HepG2 (cell line): ENCODE measurements at regions not wholly inside any gene's neighbourhood (a gene's known extent, or its start where the extent isn't known, plus 50 kb on each side); places are given as distances from the start of the nearest gene placed in this dataset.

Source experiments
- ATAC-seq: fragments of 200-7000 bp; cut with Tn5 transposase; 3 replicates; pipeline ENCODE4 v1.9.1; 2020; ENCODE audit warnings: mild to moderate bottlenecking, moderate library complexity
- BruUV-seq: library from RNA; stranded (reverse); fragments of 400-500 nt; replicated peaks from 2 replicates; lab custom pipeline; 2021; lab: Mats Ljungman, UMichigan
- CTCF ChIA-PET: fragments of 300-600 bp; formaldehyde crosslinking; extraction: SDS; loops from one replicate; lab custom pipeline; 2021; ENCODE audit warnings: low total read pairs, inconsistent platforms, low intra/inter-chr PET ratio; lab: Yijun Ruan, JAX
- POLR2A ChIA-PET: fragments of 350-600 bp; sonication (Branson Sonifier 250); formaldehyde crosslinking; loops from one replicate; lab custom pipeline; 2020; ENCODE audit warnings: antibody characterized with exemption, inconsistent platforms; lab: Yijun Ruan, JAX
- DNase-seq: peaks from one replicate; pipeline ENCODE4 v3.0.0-alpha.2; 2015; ENCODE audit warnings: low spot score
- FAIRE-seq: peaks from 3 replicates; lab custom pipeline; 2011; peaks lifted over from hg19 to GRCh38; lab: Jason Lieb, UNC
- H2AFZ ChIP-seq: one replicate; pipeline ENCODE4 v1.6.1; 2011; ENCODE audit warnings: low read length, inconsistent platforms
- H3K27ac ChIP-seq: fragments of 300-600 bp; 3 replicates; pipeline ENCODE4 v1.8.0; 2011; ENCODE audit warnings: mixed run types, mild to moderate bottlenecking, mixed read lengths, low read length, inconsistent platforms; ENCODE audit not compliant: insufficient read depth; ENCODE audit errors: extremely low read length
- H3K27me3 ChIP-seq, 2 experiments: fragments of 200-600 bp in 1 of 2; 2 replicates in 1 of 2; 3 replicates in 1 of 2; pipeline versions ENCODE4 v1.6.0 to v1.8.0; 2011; ENCODE audit warnings: low read length in 2 of 2, mild to moderate bottlenecking in 2 of 2, moderate library complexity in 2 of 2, inconsistent platforms in 1 of 2; ENCODE audit not compliant: insufficient read depth in 2 of 2, control insufficient read depth in 1 of 2
- H3K36me3 ChIP-seq, 2 experiments: fragments of 200-600 bp in 1 of 2; replicated peaks in 1 of 2; 2 replicates in 1 of 2; 3 replicates in 1 of 2; pipeline versions ENCODE4 v1.5.1 to v1.8.0; 2011; ENCODE audit warnings: low read length in 2 of 2, inconsistent platforms in 1 of 2; ENCODE audit not compliant: insufficient read depth in 2 of 2, control insufficient read depth in 1 of 2
- H3K4me1 ChIP-seq: 2 replicates; pipeline ENCODE4 v1.5.1; 2012; ENCODE audit warnings: low read length, inconsistent platforms; ENCODE audit not compliant: insufficient read depth
- H3K4me2 ChIP-seq: 2 replicates; pipeline ENCODE4 v1.6.0; 2011; ENCODE audit warnings: low read depth, low read length, inconsistent platforms
- H3K4me3 ChIP-seq, 3 experiments: fragments of 200-600 bp in 1 of 3; sonication (generic), shearing (Covaris generic) in 1 of 3; replicated peaks in 1 of 3; 2 replicates each; pipeline ENCODE4 v1.5.1; 2011 to 2016; ENCODE audit warnings: low read length in 3 of 3, inconsistent platforms in 2 of 3, low read depth in 2 of 3, mild to moderate bottlenecking in 2 of 3, control low read depth in 1 of 3, mixed read lengths in 1 of 3; ENCODE audit not compliant: insufficient read depth in 1 of 3
- H3K79me2 ChIP-seq: one replicate; pipeline ENCODE4 v1.6.1; 2011; ENCODE audit warnings: low read length, inconsistent platforms; ENCODE audit not compliant: insufficient read depth
- H3K9ac ChIP-seq: 2 replicates; pipeline ENCODE4 v1.6.0; 2011; ENCODE audit warnings: mild to moderate bottlenecking, low read depth, low read length, inconsistent platforms; ENCODE audit not compliant: insufficient read depth
- H3K9me3 ChIP-seq: 2 replicates; pipeline ENCODE4 v1.5.1; 2012; ENCODE audit warnings: mild to moderate bottlenecking, low read length
- H4K20me1 ChIP-seq: 2 replicates; pipeline ENCODE4 v1.6.0; 2011; ENCODE audit warnings: inconsistent platforms, mild to moderate bottlenecking, low read length, moderate library complexity; ENCODE audit not compliant: insufficient read depth
- HIC2 ChIP-seq: sonication (generic); formaldehyde crosslinking; IDR thresholded peaks from 2 replicates; pipeline ENCODE4 v1.9.0; 2022; ENCODE audit warnings: low read depth, missing genetic modification reagents
- ISX ChIP-seq: sonication (generic); formaldehyde crosslinking; conservative IDR thresholded peaks from 2 replicates; pipeline ENCODE4 v1.5.0; 2020; ENCODE audit warnings: missing genetic modification reagents
- MAF1 ChIP-seq: sonication (generic); formaldehyde crosslinking; IDR thresholded peaks from 2 replicates; pipeline ENCODE4 v1.5.0; 2020; ENCODE audit warnings: missing genetic modification reagents, borderline replicate concordance
- SMAD1 ChIP-seq: sonication (generic); formaldehyde crosslinking; IDR thresholded peaks from 2 replicates; pipeline ENCODE4 v1.4.0; 2020; ENCODE audit warnings: missing genetic modification reagents, low read depth, mild to moderate bottlenecking, borderline replicate concordance
- SNAPC2 ChIP-seq: sonication (generic); formaldehyde crosslinking; IDR thresholded peaks from 2 replicates; pipeline ENCODE4 v1.8.1; 2022; ENCODE audit warnings: mild to moderate bottlenecking, missing genetic modification reagents
- ZBTB8A ChIP-seq: sonication (generic); formaldehyde crosslinking; IDR thresholded peaks from 2 replicates; pipeline ENCODE4 v1.4.0; 2020; ENCODE audit warnings: mild to moderate bottlenecking, low read depth, missing genetic modification reagents, borderline replicate concordance
- ZNF543 ChIP-seq: sonication (generic); formaldehyde crosslinking; IDR thresholded peaks from 2 replicates; pipeline ENCODE4 v1.4.0; 2020; ENCODE audit warnings: mild to moderate bottlenecking, missing genetic modification reagents
- ZNF652 ChIP-seq: IDR thresholded peaks from 2 replicates; pipeline ENCODE4 v1.6.1; 2016; ENCODE audit warnings: low read depth, borderline replicate concordance
- ZNF816 ChIP-seq: sonication (generic); formaldehyde crosslinking; IDR thresholded peaks from 2 replicates; pipeline ENCODE4 v1.8.0; 2022; ENCODE audit warnings: missing genetic modification reagents, mild to moderate bottlenecking, borderline replicate concordance
- WGBS: methylation state at CpG from one replicate; pipeline ENCODE4 v1.1.6; 2017; ENCODE audit warnings: low lambda C conversion rate; 5-methylcytosine and 5-hydroxymethylcytosine counted together
- in situ Hi-C: cut with HindIII; loops from 2 replicates; pipeline ENCODE4 v1.10.0; 2017; ENCODE audit warnings: low pct_unique_long_range_greater_than_20kb; ENCODE audit not compliant: extremely low pct_ligation_motif_present
- intact Hi-C: fragments of 100-400 bp; cut with micrococcal nuclease; formaldehyde crosslinking; loops from one replicate; pipeline ENCODE4 v1.10.0; 2022; ENCODE audit not compliant: unreplicated experiment

DNA sequence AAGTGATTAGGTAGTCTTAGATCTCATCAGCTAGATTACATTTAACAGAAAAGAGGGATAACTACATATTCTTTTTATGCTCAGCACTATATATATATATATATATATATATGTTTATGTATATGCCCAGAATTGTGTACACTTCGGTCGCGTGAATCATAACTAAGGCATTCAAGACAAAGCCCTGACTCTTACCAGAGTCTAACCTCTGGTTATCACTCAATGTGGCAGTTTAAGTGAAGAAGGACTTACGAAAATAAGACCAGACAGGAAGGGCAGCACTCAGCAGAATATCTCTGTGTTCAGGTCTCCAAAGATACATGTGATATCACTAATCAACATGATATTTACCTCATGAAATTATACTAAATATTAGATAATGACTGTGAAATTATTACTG, 1326.7 kb downstream of the MRPL39 start:
- no peaks in the 10 kb centered on the region for H4K20me1 ChIP-seq
- ChIA-PET POLR2A (no interaction called here), CTCF (no interaction called here)
- no peak overlapping the region for H3K9ac ChIP-seq
- DNase-seq: no peak
- H3K36me3 ChIP-seq: no peaks in the 10 kb centered on the region
- H2AFZ ChIP-seq: no peak overlapping the region
- H3K4me3 ChIP-seq: no peak overlapping the region
- H3K4me1 ChIP-seq: no peaks in the 10 kb centered on the region
- FAIRE-seq: no peak
- H3K9me3 ChIP-seq: peaks cover 75% of the 10 kb centered on the region
- H3K79me2 ChIP-seq: no peaks in the 10 kb centered on the region
- WGBS: 39% methylated on average over 4 of the region's 4 CpGs
- BruUV-seq: no TSS peak
- in situ Hi-C loops: no loop called here
- no peak for TF ChIP-seq SMAD1 (CRISPR knock-in tag)
- no peak for TF ChIP-seq HIC2 (CRISPR knock-in tag)
- TF ChIP-seq MAF1 (CRISPR knock-in tag): no peak
- TF ChIP-seq SNAPC2 (CRISPR knock-in tag): no peak
- no peak for TF ChIP-seq ZBTB8A
- no peak for TF ChIP-seq ZNF543
- no peak for TF ChIP-seq ISX (CRISPR knock-in tag)
- no peak for TF ChIP-seq ZNF816 (CRISPR knock-in tag)
- TF ChIP-seq ZNF652 (CRISPR knock-in tag): no peak
- TF ChIP-seq, all 625 proteins: peak for 0
- intact Hi-C loops: no loop called here
- no peak overlapping the region for H3K27ac ChIP-seq
- no peak overlapping the region for H3K4me2 ChIP-seq
- no peak for ATAC-seq
- no peaks in the 10 kb centered on the region; a peak in 1 of 5 replicates for H3K27me3 ChIP-seq
